Stomach (tissue), 8 donors: ENCODE measurements at regions not wholly inside any gene's neighbourhood (a gene's known extent, or its start where the extent isn't known, plus 50 kb on each side); places are given as distances from the start of the nearest gene placed in this dataset.

ENCODE experiments used
- DNase-seq, 2 donors: peaks; one replicate each; pipeline versions ENCODE4 v3.0.0 to v3.0.0-alpha.2; 2013 to 2019
- H3K27ac ChIP-seq, 5 donors: fragments of 200-600 bp in 4 of 5; sonication (generic) in 4 of 5; one replicate each; pipeline ENCODE4 v1.5.1; 2013 to 2019; ENCODE audit warnings: mild to moderate bottlenecking in 1 of 5, moderate library complexity in 1 of 5
- H3K27me3 ChIP-seq, 3 donors: fragments of 200-600 bp; sonication (generic); one replicate each; pipeline ENCODE4 v1.5.1; 2017 to 2019; ENCODE audit warnings: mixed run types in 1 of 3
- H3K36me3 ChIP-seq, 4 donors: fragments of 200-600 bp; sonication (generic); 1 replicate in 3 of 4; 2 replicates in 1 of 4; pipeline ENCODE4 v1.5.1; 2016 to 2019
- H3K4me1 ChIP-seq, 4 donors: fragments of 200-600 bp; sonication (generic); one replicate each; pipeline ENCODE4 v1.5.1; 2016 to 2019
- H3K4me3 ChIP-seq, 4 donors: fragments of 200-600 bp; sonication (generic) in 3 of 4; one replicate each; pipeline ENCODE4 v1.5.1; 2016 to 2019; ENCODE audit warnings: mild to moderate bottlenecking in 1 of 4
- H3K9me3 ChIP-seq, 4 donors: fragments of 200-600 bp; sonication (generic); one replicate each; pipeline ENCODE4 v1.5.1; 2016 to 2019
- EP300 ChIP-seq: sonication (generic); formaldehyde crosslinking; IDR thresholded peaks from one replicate; pipeline ENCODE4 v1.6.1; 2017; ENCODE audit warnings: antibody characterized with exemption
- POLR2A ChIP-seq, 4 donors: fragments of 450-650 bp; IDR thresholded peaks; one replicate each; pipeline ENCODE4 v1.6.1; 2016; ENCODE audit warnings: antibody characterized with exemption in 4 of 4, control low read depth in 2 of 4, mild to moderate bottlenecking in 1 of 4, moderate library complexity in 1 of 4
- POLR2AphosphoS5 ChIP-seq, 3 donors: sonication (generic); formaldehyde crosslinking; IDR thresholded peaks; one replicate each; pipeline ENCODE4 v1.6.1; 2016; ENCODE audit warnings: antibody characterized with exemption in 3 of 3
- WGBS, 5 donors: extraction: QIAGEN DNeasy Blood & Tissue Kit in 3 of 5; methylation state at CpG; one replicate each; pipeline versions ENCODE4 v1.1.5 to v1.1.7; 2013 to 2018; 5-methylcytosine and 5-hydroxymethylcytosine counted together
- intact Hi-C: fragments of 100-400 bp; cut with DNase I; formaldehyde crosslinking; loops from one replicate; pipeline ENCODE4 v1.15.1; 2023; ENCODE audit warnings: low total_unique reads
- TF ChIP-seq, protein P1 (sequence below), 7 experiments: fragments of 450-650 bp in 4 of 7; fragments of 200-600 bp in 3 of 7; sonication (generic) in 3 of 7; IDR thresholded peaks; one replicate each; pipeline ENCODE4 v1.5.1; 2016 to 2019; ENCODE audit warnings: antibody characterized with exemption in 7 of 7, control low read depth in 2 of 7, mild to moderate bottlenecking in 1 of 7
- donor health status: healthy with polysubstance abuse.
- donor health status: Bipolar disorder and iron deficiency.
- donor health status: healthy.

DNA sequence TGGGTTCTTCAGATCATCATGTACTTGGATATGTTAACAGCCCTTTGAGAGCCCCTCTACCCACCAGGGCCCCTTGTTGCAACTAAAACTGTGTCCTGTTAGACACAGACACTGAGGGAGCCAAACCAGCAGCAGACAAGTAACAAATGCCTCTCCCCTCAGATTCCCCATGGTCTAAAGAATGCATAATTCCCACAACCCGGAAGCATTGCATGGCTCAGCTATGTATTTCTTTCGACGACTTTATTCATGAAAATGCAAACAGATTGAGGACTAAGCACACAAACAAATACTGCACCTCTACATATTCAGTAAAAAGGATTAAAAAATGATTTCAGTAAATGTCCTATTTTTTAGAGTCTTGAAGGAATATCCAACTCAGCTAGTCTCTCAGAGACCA is 70.1 kb upstream of the HECW1 start:
- Histone ChIP-seq H3K4me1 (no peaks in the 10 kb centered on the region), H3K4me3 (no peak overlapping the region), H3K36me3 (no peaks in the 10 kb centered on the region), H3K27ac (no peak overlapping the region), H3K27me3 (no peaks in the 10 kb centered on the region), H3K9me3 (peaks cover 0 to 3% (median 0%) of the 10 kb centered on the region in 4 donors)
- intact Hi-C loops, result no loop called here
- no peak for TF ChIP-seq POLR2AphosphoS5 (IDR thresholded peaks at IDR 0.05)
- no peak for TF ChIP-seq POLR2A (IDR thresholded peaks at IDR 0.05)
- TF ChIP-seq EP300, result no peak
- TF ChIP-seq, protein P1, sequence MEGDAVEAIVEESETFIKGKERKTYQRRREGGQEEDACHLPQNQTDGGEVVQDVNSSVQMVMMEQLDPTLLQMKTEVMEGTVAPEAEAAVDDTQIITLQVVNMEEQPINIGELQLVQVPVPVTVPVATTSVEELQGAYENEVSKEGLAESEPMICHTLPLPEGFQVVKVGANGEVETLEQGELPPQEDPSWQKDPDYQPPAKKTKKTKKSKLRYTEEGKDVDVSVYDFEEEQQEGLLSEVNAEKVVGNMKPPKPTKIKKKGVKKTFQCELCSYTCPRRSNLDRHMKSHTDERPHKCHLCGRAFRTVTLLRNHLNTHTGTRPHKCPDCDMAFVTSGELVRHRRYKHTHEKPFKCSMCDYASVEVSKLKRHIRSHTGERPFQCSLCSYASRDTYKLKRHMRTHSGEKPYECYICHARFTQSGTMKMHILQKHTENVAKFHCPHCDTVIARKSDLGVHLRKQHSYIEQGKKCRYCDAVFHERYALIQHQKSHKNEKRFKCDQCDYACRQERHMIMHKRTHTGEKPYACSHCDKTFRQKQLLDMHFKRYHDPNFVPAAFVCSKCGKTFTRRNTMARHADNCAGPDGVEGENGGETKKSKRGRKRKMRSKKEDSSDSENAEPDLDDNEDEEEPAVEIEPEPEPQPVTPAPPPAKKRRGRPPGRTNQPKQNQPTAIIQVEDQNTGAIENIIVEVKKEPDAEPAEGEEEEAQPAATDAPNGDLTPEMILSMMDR (IDR thresholded peaks at IDR 0.05), result no peak
- 70 to 82% (median 80%) methylated on average over 3 of the region's 3 CpGs for WGBS, 5 donors
- DNase-seq, result no peak

DNA sequence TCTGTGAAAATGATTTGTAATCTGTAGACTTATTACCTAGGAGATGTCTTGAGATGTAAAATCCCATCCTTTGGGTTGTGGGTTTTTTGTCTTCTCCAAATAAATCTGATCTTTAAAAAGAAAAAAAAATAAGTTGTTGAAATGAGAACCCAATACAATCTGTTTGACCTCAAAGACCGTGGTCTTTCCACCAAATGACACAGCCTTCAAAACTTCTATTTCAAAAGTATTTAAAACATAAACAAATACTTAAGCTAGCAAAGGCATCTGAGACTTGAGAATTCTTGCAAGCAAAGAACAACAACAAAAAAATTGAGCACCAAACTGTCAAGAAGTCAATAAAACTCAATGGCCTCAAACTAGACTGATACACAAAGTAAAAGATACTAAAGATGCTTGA is 67.9 kb upstream of the HECW1 start:
- Histone ChIP-seq H3K4me3 (no peak overlapping the region), H3K36me3 (no peaks in the 10 kb centered on the region), H3K27me3 (no peaks in the 10 kb centered on the region), H3K27ac (no peak overlapping the region), H3K4me1 (no peaks in the 10 kb centered on the region), H3K9me3 (peaks cover 0 to 17% (median 2%) of the 10 kb centered on the region in 4 donors)
- 38 to 68% (median 62%) methylated on average over 1 of the region's 1 CpG for WGBS, 5 donors
- intact Hi-C loops, result no loop called here
- DNase-seq, result no peak
- TF ChIP-seq, protein P1 (IDR thresholded peaks at IDR 0.05), result no peak
- TF ChIP-seq EP300 (no peak), POLR2AphosphoS5 (IDR thresholded peaks at IDR 0.05) (no peak), POLR2A (IDR thresholded peaks at IDR 0.05) (no peak)

- DNase-seq, result no peak
- Histone ChIP-seq H3K27me3 (no peaks in the 10 kb centered on the region), H3K9me3 (peaks cover 0 to 5% (median 2%) of the 10 kb centered on the region in 4 donors), H3K4me1 (no peaks in the 10 kb centered on the region), H3K27ac (no peak overlapping the region), H3K36me3 (no peaks in the 10 kb centered on the region), H3K4me3 (no peak overlapping the region)
- intact Hi-C loops, result no loop called here
- TF ChIP-seq POLR2AphosphoS5 (IDR thresholded peaks at IDR 0.05) (no peak), EP300 (no peak), POLR2A (IDR thresholded peaks at IDR 0.05) (no peak)
- TF ChIP-seq, protein P1 (IDR thresholded peaks at IDR 0.05), result no peak
- WGBS, 5 donors, result 42 to 51% (median 44%) methylated on average over 4 of the region's 4 CpGs
These were observed 58.3 kb upstream of the HECW1 start for GRCh38 chr7:43054052-43054722.

DNA sequence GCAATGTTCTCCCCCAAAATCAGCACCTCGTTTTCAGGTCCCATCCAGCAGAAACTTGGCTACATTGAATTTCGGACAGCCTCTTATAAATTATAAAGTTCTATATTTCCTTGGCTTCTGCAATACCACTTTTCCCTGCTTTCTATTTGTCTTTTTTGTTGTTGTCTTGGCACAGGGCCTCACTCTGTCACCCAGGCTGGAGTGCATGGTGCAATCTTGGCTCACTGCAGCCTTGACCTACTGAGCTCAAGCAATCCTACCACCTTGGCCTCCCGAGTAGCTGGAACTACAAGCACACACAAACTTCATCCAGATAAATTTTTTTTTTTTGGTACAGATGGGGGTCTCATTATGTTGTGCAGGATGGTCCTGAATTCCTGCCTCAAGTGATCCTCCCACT is 55.3 kb upstream of the HECW1 start:
- Histone ChIP-seq H3K27me3 (no peaks in the 10 kb centered on the region), H3K27ac (no peak overlapping the region), H3K4me3 (no peak overlapping the region), H3K36me3 (no peaks in the 10 kb centered on the region), H3K4me1 (no peaks in the 10 kb centered on the region), H3K9me3 (no peaks in the 10 kb centered on the region)
- TF ChIP-seq POLR2A (IDR thresholded peaks at IDR 0.05), result no peak
- TF ChIP-seq, protein P1 (IDR thresholded peaks at IDR 0.05), result no peak
- no peak for TF ChIP-seq POLR2AphosphoS5 (IDR thresholded peaks at IDR 0.05)
- TF ChIP-seq EP300, result no peak
- WGBS, 5 donors, result 71 to 79% (median 73%) methylated on average over 3 of the region's 3 CpGs
- intact Hi-C loops, result no loop called here
- DNase-seq, result no peak
